ENCODE measurements at regions not wholly inside any gene's neighbourhood (a gene's known extent, or its start where the extent isn't known, plus 50 kb on each side); places are given as distances from the start of the nearest gene placed in this dataset.
"Not testable (repeated sequence)": the region's sequence is repeated elsewhere in the genome, so short reads cannot be mapped to it uniquely, and the experiment has no call there.

DNA sequence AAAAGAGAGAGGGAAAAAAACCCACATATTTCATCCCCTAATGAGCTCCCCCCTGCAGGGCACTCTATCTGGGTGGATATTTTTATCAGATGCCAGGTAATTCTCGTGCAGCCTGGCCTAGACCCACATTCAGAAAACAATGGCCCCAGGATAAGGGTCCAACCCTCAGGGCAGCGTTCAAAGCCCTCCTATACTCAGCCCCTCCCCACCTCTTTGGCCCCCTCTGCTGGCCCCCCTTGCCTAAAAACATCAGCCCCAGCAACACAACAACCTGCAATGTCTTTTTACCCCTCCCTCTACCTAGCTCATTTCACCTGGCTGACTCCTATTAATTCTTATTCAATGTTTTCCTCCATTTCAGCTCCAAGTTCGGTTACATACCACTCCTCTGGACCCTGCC lies 145.4 kb upstream of the MED14 start:
- H3K27ac ChIP-seq (ENCODE audit: low read length): no peak overlapping the region
- no peak overlapping the region for H3K4me3 ChIP-seq (ENCODE audit: low read length)
- WGBS (ENCODE audit: insufficient coverage): 12% methylated on average over 2 of the region's 3 CpGs
- DNase-seq: no peak
- H3K9me3 ChIP-seq (replicated peaks; ENCODE audit: control insufficient read depth, low read depth, low read length): no peaks in the 10 kb centered on the region
- no peaks in the 10 kb centered on the region for H3K36me3 ChIP-seq (ENCODE audit: control insufficient read depth, insufficient read depth, low read length)
- H3K4me1 ChIP-seq (ENCODE audit: control insufficient read depth, insufficient read depth, low read length): no peaks in the 10 kb centered on the region
- H3K27me3 ChIP-seq (ENCODE audit: control insufficient read depth, insufficient read depth, low read length): peaks cover 20% of the 10 kb centered on the region

DNA sequence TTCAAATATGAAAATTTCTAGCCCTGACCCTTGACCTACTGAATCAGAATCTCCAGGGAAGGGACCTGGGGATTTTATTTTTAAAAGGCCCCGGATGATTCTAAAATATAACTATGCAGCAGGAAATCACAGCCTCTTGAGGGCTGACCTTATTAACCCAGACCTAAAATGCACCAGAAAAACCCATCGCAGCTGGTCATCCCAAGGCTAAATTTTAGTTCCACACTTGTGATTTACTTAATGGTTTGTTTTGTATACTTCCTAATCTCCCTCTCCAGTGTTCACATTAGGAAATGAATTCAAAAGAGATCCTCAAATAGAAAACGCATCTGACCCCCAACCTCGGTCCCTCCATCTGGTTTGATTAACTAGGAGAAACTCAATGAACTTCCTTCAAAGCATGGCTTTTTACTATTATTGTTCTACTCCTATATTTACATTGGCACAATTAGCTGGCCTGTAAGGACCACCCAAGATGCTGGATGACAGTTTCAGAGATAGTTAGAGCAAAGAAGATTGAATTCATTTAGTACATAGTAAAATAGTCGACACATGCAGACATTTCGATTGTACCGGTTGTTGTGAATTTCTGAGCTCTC lies 147.8 kb upstream of the MED14 start:
- H3K4me3 ChIP-seq (ENCODE audit: low read length): no peak overlapping the region
- peaks cover 18% of the 10 kb centered on the region for H3K27me3 ChIP-seq (ENCODE audit: control insufficient read depth, insufficient read depth, low read length)
- no peaks in the 10 kb centered on the region for H3K4me1 ChIP-seq (ENCODE audit: control insufficient read depth, insufficient read depth, low read length)
- H3K9me3 ChIP-seq (replicated peaks; ENCODE audit: control insufficient read depth, low read depth, low read length): no peaks in the 10 kb centered on the region
- DNase-seq: no peak
- H3K36me3 ChIP-seq (ENCODE audit: control insufficient read depth, insufficient read depth, low read length): no peaks in the 10 kb centered on the region
- H3K27ac ChIP-seq (ENCODE audit: low read length): no peak overlapping the region
- no CpG with 5 or more reads among the region's 7 CpGs for WGBS (ENCODE audit: insufficient coverage)

DNA sequence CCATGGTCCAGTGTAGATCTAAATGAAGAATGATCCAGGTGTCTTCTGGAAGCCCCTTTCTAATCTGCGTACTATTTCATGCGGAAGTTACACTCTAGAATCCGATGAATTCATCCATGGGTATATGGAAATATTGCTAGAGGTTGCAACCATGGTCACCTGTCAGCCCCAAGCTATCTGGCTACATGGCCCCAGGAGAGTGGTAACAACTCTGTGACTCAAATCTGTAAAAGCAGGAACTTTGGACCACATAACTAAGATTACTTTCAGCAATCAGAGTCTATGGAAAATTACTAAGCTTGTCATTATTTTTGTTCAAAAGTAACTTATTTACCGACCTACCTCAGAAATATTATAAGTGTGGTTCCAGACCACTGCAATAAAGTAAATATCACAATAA lies 150.6 kb upstream of the MED14 start:
- DNase-seq: no peak
- no peaks in the 10 kb centered on the region for H3K9me3 ChIP-seq (replicated peaks; ENCODE audit: control insufficient read depth, low read depth, low read length)
- H3K27ac ChIP-seq (ENCODE audit: low read length): no peak overlapping the region
- no peaks in the 10 kb centered on the region for H3K36me3 ChIP-seq (ENCODE audit: control insufficient read depth, insufficient read depth, low read length)
- 100% methylated on average over 3 of the region's 4 CpGs for WGBS (ENCODE audit: insufficient coverage)
- peaks cover 9% of the 10 kb centered on the region for H3K27me3 ChIP-seq (ENCODE audit: control insufficient read depth, insufficient read depth, low read length)
- H3K4me3 ChIP-seq (ENCODE audit: low read length): no peak overlapping the region
- H3K4me1 ChIP-seq (ENCODE audit: control insufficient read depth, insufficient read depth, low read length): no peaks in the 10 kb centered on the region

DNA sequence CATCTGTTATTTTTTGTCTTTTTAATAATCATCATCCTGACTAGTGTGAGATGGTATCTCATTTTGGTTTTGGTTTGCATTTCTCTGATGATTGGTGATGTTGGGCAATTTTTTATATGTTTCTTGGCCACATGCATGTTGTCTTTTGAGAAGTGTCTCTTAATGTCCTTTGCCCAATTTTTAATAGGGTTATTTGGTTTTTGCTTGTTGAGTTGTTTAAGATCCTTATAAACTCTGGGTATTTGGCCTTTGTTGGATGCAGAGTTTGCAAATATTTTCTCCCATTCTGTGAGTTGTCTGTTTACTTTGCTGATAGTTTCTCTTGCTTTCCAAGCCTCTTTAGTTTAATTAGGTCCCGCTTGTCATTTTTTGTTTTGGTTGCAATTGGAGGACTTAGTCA lies 152.1 kb upstream of the MED14 start:
- H3K36me3 ChIP-seq (ENCODE audit: control insufficient read depth, insufficient read depth, low read length): no peaks in the 10 kb centered on the region
- H3K4me3 ChIP-seq (ENCODE audit: low read length): no peak overlapping the region
- H3K9me3 ChIP-seq (replicated peaks; ENCODE audit: control insufficient read depth, low read depth, low read length): no peaks in the 10 kb centered on the region
- DNase-seq: no peak
- no peaks in the 10 kb centered on the region for H3K4me1 ChIP-seq (ENCODE audit: control insufficient read depth, insufficient read depth, low read length)
- no peak overlapping the region for H3K27ac ChIP-seq (ENCODE audit: low read length)
- peaks cover 7% of the 10 kb centered on the region for H3K27me3 ChIP-seq (ENCODE audit: control insufficient read depth, insufficient read depth, low read length)
- WGBS (ENCODE audit: insufficient coverage): no CpG with 5 or more reads among the region's 1 CpG

DNA sequence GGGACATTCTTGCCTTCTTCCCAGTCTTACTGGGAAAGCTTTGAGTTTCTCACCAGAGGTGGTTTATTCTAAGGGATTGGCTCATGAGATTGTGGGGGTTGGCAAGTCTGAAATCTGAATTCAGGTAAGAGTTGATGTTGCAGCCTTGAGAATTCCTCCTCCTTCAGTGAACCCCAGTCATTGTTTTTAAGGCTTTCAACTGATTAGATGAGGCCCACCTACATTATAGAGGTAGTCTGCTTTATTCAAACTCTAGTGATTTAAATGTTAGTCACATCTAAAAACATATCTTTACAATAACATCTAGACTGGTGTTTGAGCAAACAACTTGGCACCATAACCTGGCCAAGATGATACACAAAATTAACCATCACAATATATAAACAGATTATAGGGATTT lies 156.5 kb upstream of the MED14 start:
- Histone ChIP-seq H3K4me3 (ENCODE audit: low read length) (no peak overlapping the region), H3K36me3 (ENCODE audit: control insufficient read depth, insufficient read depth, low read length) (no peaks in the 10 kb centered on the region), H3K9me3 (replicated peaks; ENCODE audit: control insufficient read depth, low read depth, low read length) (no peaks in the 10 kb centered on the region), H3K27me3 (ENCODE audit: control insufficient read depth, insufficient read depth, low read length) (peaks cover 10% of the 10 kb centered on the region), H3K27ac (ENCODE audit: low read length) (no peak overlapping the region), H3K4me1 (ENCODE audit: control insufficient read depth, insufficient read depth, low read length) (no peaks in the 10 kb centered on the region)
- no peak for DNase-seq

DNA sequence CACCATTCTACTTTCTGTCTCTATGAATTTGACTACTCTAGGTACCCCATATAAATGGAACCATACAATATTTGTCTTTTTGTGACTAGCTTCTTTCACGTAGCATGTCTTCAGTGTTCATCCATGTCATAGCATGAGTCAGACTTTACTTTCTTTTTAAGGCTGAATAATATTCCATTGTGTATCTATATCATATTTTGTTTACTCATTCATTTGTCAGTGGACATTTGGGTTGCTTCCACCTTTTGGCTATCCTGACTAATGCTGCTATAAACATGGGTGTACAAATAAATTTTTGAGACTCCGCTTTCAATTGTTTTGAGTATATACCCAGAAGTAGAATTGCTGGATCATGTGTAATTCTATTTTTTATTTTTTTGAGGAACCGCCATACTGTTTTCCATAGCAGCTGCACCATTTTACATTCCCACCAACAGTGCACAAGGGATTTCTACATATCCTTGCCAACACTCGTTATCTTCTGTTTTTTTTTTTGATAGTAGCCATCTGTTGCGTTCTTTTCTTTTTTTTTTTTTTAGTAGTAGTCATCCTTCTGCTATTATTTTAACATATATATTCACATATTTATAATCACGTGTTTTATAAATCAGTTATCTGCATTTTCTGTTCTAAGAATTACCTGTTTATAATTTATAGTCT lies 158.0 kb upstream of the MED14 start:
- H3K27me3 ChIP-seq (ENCODE audit: control insufficient read depth, insufficient read depth, low read length): peaks cover 13% of the 10 kb centered on the region
- H3K4me3 ChIP-seq (ENCODE audit: low read length): no peak overlapping the region
- WGBS (ENCODE audit: insufficient coverage): no CpG with 5 or more reads among the region's 6 CpGs

DNA sequence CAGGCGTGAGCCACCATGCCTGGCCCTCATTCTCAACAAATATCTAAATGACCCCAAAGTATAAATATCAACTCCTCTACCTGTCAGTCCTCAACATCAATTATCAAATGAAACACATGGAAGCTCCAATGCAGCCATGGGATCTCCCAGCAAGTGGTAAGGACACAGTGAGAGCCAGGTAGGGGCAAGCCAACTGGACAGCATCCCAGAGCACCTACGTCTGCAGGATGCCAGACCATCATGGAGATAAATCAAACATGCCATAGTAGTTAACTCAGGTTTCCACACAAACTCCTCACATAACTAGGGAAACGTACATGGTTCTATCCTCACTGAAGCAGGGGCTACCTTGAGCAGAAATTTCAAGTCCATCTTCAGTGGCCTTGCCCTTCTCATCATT lies 159.9 kb upstream of the MED14 start:
- Histone ChIP-seq H3K27me3 (ENCODE audit: control insufficient read depth, insufficient read depth, low read length) (peaks cover 16% of the 10 kb centered on the region), H3K4me1 (ENCODE audit: control insufficient read depth, insufficient read depth, low read length) (no peaks in the 10 kb centered on the region), H3K9me3 (replicated peaks; ENCODE audit: control insufficient read depth, low read depth, low read length) (no peaks in the 10 kb centered on the region), H3K36me3 (ENCODE audit: control insufficient read depth, insufficient read depth, low read length) (no peaks in the 10 kb centered on the region), H3K27ac (ENCODE audit: low read length) (no peak overlapping the region), H3K4me3 (ENCODE audit: low read length) (no peak overlapping the region)
- no CpG with 5 or more reads among the region's 3 CpGs for WGBS (ENCODE audit: insufficient coverage)
- DNase-seq: no peak

More for the DNA sequence above, 158.0 kb upstream of the MED14 start:
- no peak for DNase-seq
- Histone ChIP-seq H3K27ac (ENCODE audit: low read length) (no peak overlapping the region), H3K4me1 (ENCODE audit: control insufficient read depth, insufficient read depth, low read length) (no peaks in the 10 kb centered on the region), H3K36me3 (ENCODE audit: control insufficient read depth, insufficient read depth, low read length) (no peaks in the 10 kb centered on the region), H3K9me3 (replicated peaks; ENCODE audit: control insufficient read depth, low read depth, low read length) (no peaks in the 10 kb centered on the region)

DNA sequence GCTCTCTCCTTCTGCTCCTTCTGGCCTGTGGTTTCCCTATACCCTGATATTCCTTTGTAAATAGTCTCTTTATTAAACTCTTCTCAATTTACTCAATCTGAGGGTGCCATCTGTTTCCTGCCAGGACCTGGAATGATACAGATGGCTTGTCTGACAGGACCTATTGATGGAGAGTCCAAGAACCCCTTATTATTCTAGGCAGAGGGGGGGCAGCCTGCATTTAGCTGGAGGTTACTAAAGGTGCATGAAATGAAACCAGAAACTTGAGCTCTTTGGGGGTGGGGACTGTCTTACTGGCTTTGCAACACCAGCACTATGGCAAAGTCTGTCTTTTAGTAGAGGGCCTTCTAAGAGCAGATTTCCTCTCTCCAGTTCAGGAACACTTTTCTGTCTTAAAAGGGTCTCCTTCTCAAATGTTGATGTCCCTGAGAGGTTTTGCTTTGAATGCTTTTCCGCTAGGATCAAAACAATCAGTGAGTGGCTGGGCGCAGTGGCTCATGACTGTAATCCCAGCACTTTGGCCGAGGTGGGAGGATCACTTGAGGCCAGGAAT lies 162.5 kb upstream of the MED14 start:
- no CpG with 5 or more reads among the region's 3 CpGs for WGBS (ENCODE audit: insufficient coverage)
- Histone ChIP-seq H3K9me3 (replicated peaks; ENCODE audit: control insufficient read depth, low read depth, low read length) (no peaks in the 10 kb centered on the region), H3K27me3 (ENCODE audit: control insufficient read depth, insufficient read depth, low read length) (peaks cover 16% of the 10 kb centered on the region), H3K4me1 (ENCODE audit: control insufficient read depth, insufficient read depth, low read length) (no peaks in the 10 kb centered on the region), H3K4me3 (ENCODE audit: low read length) (no peak overlapping the region), H3K27ac (ENCODE audit: low read length) (no peak overlapping the region), H3K36me3 (ENCODE audit: control insufficient read depth, insufficient read depth, low read length) (no peaks in the 10 kb centered on the region)
- no peak for DNase-seq

DNA sequence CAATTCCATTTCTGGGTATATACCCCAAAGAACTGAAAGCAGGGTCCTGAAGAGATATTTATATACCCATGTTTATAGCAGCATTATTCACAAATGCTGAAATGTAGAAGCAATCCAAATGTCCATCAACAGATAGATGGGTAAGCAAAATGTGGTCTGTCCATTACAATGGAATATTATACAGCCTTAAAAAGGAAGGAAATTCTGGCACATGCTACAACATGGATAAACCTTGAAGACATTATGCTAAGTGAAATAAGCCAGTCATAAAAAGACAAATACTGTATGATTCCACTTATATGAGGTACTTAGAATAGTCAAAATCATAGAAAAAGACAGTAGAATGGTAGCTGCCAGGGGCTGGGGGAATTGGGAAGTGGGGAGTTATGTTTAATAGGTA lies 169.4 kb upstream of the MED14 start:
- H3K4me1 ChIP-seq (ENCODE audit: control insufficient read depth, insufficient read depth, low read length); H3K9me3 ChIP-seq (replicated peaks; ENCODE audit: control insufficient read depth, low read depth, low read length); H3K27ac ChIP-seq (ENCODE audit: low read length); H3K4me3 ChIP-seq (ENCODE audit: low read length); DNase-seq; H3K36me3 ChIP-seq (ENCODE audit: control insufficient read depth, insufficient read depth, low read length); H3K27me3 ChIP-seq (ENCODE audit: control insufficient read depth, insufficient read depth, low read length): not testable (repeated sequence)

DNA sequence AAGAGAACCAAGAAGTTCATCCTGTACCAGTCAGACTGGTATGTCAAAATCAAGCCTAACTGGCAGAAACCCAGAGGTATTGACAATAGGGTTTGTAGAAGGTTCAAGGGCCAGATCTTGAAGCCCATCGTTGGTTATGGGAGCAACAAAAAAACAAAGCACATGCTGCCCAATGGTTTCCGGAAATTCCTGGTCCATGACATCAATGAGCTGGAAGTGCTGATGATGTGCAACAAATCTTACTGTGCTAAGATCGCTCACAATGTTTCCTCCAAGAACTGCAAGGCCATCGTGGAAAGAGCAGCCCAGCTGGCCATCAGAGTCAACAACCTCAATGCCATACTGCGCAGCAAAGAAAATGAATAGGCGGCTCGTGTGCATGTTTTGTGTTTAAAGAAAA lies 172.7 kb upstream of the MED14 start:
- H3K4me1 ChIP-seq (ENCODE audit: control insufficient read depth, insufficient read depth, low read length): no peaks in the 10 kb centered on the region
- WGBS (ENCODE audit: insufficient coverage): 70% methylated on average over 2 of the region's 7 CpGs
- DNase-seq: no peak

More for the DNA sequence above, 172.7 kb upstream of the MED14 start:
- Histone ChIP-seq H3K27ac (ENCODE audit: low read length) (no peak overlapping the region), H3K27me3 (ENCODE audit: control insufficient read depth, insufficient read depth, low read length) (peaks cover 14% of the 10 kb centered on the region), H3K9me3 (replicated peaks; ENCODE audit: control insufficient read depth, low read depth, low read length) (no peaks in the 10 kb centered on the region), H3K36me3 (ENCODE audit: control insufficient read depth, insufficient read depth, low read length) (no peaks in the 10 kb centered on the region), H3K4me3 (ENCODE audit: low read length) (no peak overlapping the region)
